ENCODE measurements at regions not wholly inside any gene's neighbourhood (a gene's known extent, or its start where the extent isn't known, plus 50 kb on each side); places are given as distances from the start of the nearest gene placed in this dataset.

DNA sequence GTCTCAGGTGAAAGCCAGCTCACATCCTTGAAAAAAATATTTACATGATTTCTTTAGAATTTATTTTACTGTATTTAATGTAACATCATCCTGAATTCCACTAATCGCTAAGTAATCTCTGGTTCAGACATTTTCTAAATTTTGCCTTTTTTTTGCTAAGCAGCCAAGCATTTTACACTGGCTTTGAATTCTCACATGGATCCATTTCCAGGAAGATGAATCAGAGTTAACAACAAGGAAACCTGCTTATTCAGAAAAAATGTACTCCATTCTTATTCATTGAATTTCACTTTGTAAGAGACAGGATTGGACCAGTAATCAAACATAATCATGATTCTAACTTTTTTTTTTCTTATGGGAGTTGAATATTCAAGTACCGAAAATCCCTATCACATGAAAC is 1785.1 kb upstream of the FLRT2 start:
- TF ChIP-seq, protein P1, sequence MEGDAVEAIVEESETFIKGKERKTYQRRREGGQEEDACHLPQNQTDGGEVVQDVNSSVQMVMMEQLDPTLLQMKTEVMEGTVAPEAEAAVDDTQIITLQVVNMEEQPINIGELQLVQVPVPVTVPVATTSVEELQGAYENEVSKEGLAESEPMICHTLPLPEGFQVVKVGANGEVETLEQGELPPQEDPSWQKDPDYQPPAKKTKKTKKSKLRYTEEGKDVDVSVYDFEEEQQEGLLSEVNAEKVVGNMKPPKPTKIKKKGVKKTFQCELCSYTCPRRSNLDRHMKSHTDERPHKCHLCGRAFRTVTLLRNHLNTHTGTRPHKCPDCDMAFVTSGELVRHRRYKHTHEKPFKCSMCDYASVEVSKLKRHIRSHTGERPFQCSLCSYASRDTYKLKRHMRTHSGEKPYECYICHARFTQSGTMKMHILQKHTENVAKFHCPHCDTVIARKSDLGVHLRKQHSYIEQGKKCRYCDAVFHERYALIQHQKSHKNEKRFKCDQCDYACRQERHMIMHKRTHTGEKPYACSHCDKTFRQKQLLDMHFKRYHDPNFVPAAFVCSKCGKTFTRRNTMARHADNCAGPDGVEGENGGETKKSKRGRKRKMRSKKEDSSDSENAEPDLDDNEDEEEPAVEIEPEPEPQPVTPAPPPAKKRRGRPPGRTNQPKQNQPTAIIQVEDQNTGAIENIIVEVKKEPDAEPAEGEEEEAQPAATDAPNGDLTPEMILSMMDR (IDR thresholded peaks at IDR 0.05), result no peak
- no peak for TF ChIP-seq POLR2A (IDR thresholded peaks at IDR 0.05)
